NOMO-1 treated with DMSO at 0.1 percent for 48 hours (cell line): ENCODE measurements at regions not wholly inside any gene's neighbourhood (a gene's known extent, or its start where the extent isn't known, plus 50 kb on each side); places are given as distances from the start of the nearest gene placed in this dataset.
A peak's percentile ranks its signal among the peaks of the same experiment; 100 is the strongest.

Source experiments
- DNase-seq: peaks from one replicate; lab custom pipeline; 2025; ENCODE audit not compliant: unreplicated experiment; lab: John Stamatoyannopoulos, UW

- no peak for DNase-seq
Observed at GRCh38 chr14:44154874-44155273, 352.2 kb downstream of the FSCB start.

- DNase-seq: no peak
Observed at GRCh38 chr14:44154446-44154845, 352.6 kb downstream of the FSCB start.

GRCh38 chr14:44151130-44151820, 355.8 kb downstream of the FSCB start:
- no peak for DNase-seq

- DNase-seq: no peak
Observed at GRCh38 chr14:44149597-44149996, 357.5 kb downstream of the FSCB start.

GRCh38 chr14:44142006-44142405, 365.1 kb downstream of the FSCB start:
- DNase-seq: no peak

- DNase-seq: no peak
Observed at GRCh38 chr14:44135972-44136371, 371.1 kb downstream of the FSCB start.

GRCh38 chr14:44131861-44132260, 375.2 kb downstream of the FSCB start:
- no peak for DNase-seq

- no peak for DNase-seq
Observed at GRCh38 chr14:44113769-44114730, 393.0 kb downstream of the FSCB start.

- DNase-seq: peak; percentile 24
Observed at GRCh38 chr14:44112774-44113460, 394.2 kb downstream of the FSCB start.

- no peak for DNase-seq
Observed at GRCh38 chr14:44109036-44109435, 398.0 kb downstream of the FSCB start.

GRCh38 chr14:44108601-44109000, 398.5 kb downstream of the FSCB start:
- DNase-seq: no peak

GRCh38 chr14:44107156-44107555, 399.9 kb downstream of the FSCB start:
- DNase-seq: no peak

GRCh38 chr14:44099743-44100488, 407.2 kb downstream of the FSCB start:
- DNase-seq: no peak

- DNase-seq: no peak
Observed at GRCh38 chr14:44081146-44081545, 425.9 kb downstream of the FSCB start.

GRCh38 chr14:44070046-44070445, 437.0 kb downstream of the FSCB start:
- no peak for DNase-seq

- DNase-seq: no peak
Observed at GRCh38 chr14:44053422-44053821, 453.7 kb downstream of the FSCB start.

- DNase-seq: no peak
Observed at GRCh38 chr14:44041700-44042099, 465.4 kb downstream of the FSCB start.

GRCh38 chr14:44040561-44040960, 466.5 kb downstream of the FSCB start:
- no peak for DNase-seq

- no peak for DNase-seq
Observed at GRCh38 chr14:44036248-44036647, 470.8 kb downstream of the FSCB start.

GRCh38 chr14:44035707-44036106, 471.4 kb downstream of the FSCB start:
- no peak for DNase-seq

- DNase-seq: no peak
Observed at GRCh38 chr14:44030831-44031383, 476.2 kb downstream of the FSCB start.
